ENCODE measurements at regions not wholly inside any gene's neighbourhood (a gene's known extent, or its start where the extent isn't known, plus 50 kb on each side); places are given as distances from the start of the nearest gene placed in this dataset.

DNA sequence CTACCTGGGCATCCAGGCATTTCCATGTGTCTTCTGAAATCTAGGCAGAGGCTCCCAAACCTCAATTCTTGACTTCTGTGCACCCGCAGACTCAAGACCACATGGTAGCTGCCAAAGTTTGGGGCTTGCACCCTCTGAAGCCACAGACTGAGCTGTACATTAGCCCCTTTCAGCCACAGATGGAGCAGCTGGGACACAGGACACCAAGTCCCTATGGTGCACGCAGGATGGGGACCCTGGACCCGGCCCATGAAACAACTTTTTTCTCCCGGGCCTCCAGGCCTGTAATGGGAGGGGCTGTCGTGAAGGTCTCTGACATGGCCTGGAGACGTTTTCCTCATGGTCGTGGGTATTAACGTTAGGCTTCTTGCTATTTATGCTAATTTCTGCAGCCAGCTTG, 330.0 kb downstream of the RERGL start:
- TF ChIP-seq, protein P1, sequence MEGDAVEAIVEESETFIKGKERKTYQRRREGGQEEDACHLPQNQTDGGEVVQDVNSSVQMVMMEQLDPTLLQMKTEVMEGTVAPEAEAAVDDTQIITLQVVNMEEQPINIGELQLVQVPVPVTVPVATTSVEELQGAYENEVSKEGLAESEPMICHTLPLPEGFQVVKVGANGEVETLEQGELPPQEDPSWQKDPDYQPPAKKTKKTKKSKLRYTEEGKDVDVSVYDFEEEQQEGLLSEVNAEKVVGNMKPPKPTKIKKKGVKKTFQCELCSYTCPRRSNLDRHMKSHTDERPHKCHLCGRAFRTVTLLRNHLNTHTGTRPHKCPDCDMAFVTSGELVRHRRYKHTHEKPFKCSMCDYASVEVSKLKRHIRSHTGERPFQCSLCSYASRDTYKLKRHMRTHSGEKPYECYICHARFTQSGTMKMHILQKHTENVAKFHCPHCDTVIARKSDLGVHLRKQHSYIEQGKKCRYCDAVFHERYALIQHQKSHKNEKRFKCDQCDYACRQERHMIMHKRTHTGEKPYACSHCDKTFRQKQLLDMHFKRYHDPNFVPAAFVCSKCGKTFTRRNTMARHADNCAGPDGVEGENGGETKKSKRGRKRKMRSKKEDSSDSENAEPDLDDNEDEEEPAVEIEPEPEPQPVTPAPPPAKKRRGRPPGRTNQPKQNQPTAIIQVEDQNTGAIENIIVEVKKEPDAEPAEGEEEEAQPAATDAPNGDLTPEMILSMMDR (IDR thresholded peaks at IDR 0.05 in 4 of 5, conservative IDR thresholded peaks at IDR 0.05 in 1 of 5) = no peak
- no peak for TF ChIP-seq POLR2A (IDR thresholded peaks at IDR 0.05)
- H3K4me1 ChIP-seq = no peaks in the 10 kb centered on the region
- DNase-seq = no peak
- no peaks in the 10 kb centered on the region for H3K36me3 ChIP-seq
- in situ Hi-C loops (cut with MboI; ENCODE audit: low sequenced_read_pairs in 4 of 4) (loop anchor here (5.0 to 10.0 kb wide), 2 partner anchors 85 to 92 kb away; no protein-coding TSS in a partner anchor), intact Hi-C loops (cut with DNase I; ENCODE audit: low total_unique reads) (no loop called here)
- H3K9me3 ChIP-seq = no peaks in the 10 kb centered on the region
- H3K27ac ChIP-seq = no peak overlapping the region
- H3K4me3 ChIP-seq = no peak overlapping the region
- no peak for ATAC-seq
- H3K27me3 ChIP-seq = no peaks in the 10 kb centered on the region
